AG08396 (cell line): ENCODE measurements at regions not wholly inside any gene's neighbourhood (a gene's known extent, or its start where the extent isn't known, plus 50 kb on each side); places are given as distances from the start of the nearest gene placed in this dataset.

ENCODE experiments used
- DNase-seq: peaks from one replicate; pipeline ENCODE4 v3.0.0; 2012; ENCODE audit warnings: low spot score, mixed read lengths

GRCh38 chr11:92762121-92762540 lies 207.3 kb upstream of the MTNR1B start:
- DNase-seq = no peak

GRCh38 chr11:92763336-92763735 lies 206.1 kb upstream of the MTNR1B start:
- no peak for DNase-seq

GRCh38 chr11:92764128-92764527 lies 205.3 kb upstream of the MTNR1B start:
- no peak for DNase-seq

GRCh38 chr11:92765082-92765840 lies 204.2 kb upstream of the MTNR1B start:
- DNase-seq = no peak

- DNase-seq = no peak
These were observed 203.5 kb upstream of the MTNR1B start for GRCh38 chr11:92765965-92766371.

DNA sequence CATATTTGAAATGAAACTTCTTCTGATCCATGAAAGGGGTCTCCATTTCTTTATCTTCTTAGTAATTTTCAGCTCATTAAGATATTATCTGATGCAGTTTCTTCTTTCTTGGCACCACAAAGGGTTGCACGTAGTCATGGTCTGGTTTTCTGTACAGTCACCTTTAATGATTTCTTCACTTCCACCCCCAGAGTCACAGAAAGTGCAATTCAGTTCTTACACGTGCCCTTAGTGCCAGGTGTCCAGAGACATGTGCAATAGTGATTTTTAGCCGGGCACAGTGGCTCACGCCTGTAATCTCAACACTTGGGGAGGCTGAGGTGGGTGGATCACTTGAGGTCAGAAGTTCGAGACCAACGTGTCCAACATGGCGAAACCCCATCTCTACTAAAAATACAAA lies 202.8 kb upstream of the MTNR1B start:
- DNase-seq = no peak

GRCh38 chr11:92767416-92767815 lies 202.0 kb upstream of the MTNR1B start:
- no peak for DNase-seq

GRCh38 chr11:92768121-92768840 lies 201.2 kb upstream of the MTNR1B start:
- no peak for DNase-seq

DNA sequence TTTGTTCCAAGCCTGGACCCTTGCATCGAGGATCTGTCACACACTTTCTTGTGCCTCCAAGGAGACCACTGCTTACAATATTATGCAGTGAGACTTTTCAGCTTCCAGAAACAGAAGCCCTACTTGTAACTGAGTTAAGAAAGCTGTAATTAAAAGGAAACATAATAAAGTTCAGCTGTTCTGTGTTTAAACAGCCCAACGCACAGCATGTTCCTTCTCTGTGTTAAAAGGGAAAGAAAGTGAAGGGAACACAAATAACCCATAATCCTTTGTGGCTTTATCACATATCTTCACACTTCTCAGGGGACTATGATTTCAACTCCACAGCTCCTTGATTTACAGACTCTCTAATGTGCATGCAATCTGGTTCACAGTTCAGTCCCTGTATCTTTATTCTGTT lies 200.3 kb upstream of the MTNR1B start:
- no peak for DNase-seq

DNA sequence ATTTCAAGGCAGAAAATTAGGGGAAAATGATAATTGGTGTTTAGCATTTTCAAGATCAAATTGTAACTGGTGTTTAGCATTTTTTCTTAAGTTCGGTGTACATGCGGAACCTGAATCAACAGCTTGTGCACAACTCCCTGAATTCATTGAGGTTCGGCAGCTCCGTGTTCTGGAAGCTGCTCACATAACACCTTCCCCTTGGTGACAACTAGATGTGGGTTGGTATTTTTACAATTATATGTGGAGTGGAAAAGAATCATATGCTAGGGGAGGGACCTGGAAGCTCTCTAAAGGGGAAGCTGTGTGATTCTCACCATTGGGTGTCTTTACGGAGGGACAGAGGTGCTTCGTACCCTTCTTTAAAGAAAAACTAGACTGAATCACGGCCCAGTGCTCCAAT lies 199.0 kb upstream of the MTNR1B start:
- DNase-seq = no peak

DNA sequence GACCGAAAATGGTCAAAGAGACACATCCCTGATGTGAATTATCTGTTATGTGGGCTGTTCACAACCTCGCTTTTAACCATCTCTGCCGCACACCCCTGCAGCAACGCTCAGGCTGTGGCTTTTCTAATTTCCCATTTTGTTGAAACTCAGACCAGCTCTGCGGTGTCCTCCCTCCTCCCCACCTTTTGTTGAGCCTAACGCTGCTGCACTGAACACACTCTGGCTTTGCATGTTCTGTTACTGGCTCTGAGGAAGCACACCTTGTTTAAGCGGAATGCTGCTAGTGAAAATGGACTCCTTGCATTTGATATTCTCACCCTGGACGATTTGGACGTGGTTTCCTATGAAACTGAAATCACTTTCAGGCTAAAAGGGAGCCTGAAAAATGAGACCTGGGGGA lies 198.5 kb upstream of the MTNR1B start:
- DNase-seq = no peak

- no peak for DNase-seq
These were observed 197.8 kb upstream of the MTNR1B start for GRCh38 chr11:92771701-92772100.

DNA sequence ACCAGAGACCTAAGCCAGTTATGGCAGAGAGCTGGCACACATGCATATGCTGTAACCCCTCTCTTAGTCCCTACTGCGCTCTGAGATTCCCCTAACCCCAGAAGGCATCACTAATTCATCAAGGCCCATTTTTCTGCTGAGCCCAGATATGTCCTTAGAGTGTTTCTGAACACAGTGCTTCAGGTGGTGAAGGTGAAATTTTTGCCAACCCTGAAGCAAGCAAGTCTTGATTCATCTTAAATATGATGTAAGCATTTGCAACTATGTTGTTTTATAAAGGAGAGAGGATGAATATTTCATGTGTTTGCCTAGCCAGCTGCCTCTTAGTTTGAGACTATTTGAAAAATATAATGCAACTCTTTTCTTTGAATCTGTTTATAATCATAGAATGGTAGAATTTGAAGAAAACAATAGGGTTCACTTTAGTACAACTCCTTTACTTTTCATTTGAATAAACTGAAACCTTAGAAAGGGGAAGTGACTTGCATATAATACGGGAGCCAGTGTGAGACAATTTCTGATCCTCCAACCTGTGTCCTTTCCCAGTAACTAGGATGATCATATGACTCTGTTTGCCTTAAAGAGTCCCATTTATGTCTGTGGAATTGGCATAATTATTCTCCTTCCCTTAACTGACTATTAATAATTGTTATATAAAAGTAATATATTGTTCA lies 194.3 kb upstream of the MTNR1B start:
- no peak for DNase-seq

DNA sequence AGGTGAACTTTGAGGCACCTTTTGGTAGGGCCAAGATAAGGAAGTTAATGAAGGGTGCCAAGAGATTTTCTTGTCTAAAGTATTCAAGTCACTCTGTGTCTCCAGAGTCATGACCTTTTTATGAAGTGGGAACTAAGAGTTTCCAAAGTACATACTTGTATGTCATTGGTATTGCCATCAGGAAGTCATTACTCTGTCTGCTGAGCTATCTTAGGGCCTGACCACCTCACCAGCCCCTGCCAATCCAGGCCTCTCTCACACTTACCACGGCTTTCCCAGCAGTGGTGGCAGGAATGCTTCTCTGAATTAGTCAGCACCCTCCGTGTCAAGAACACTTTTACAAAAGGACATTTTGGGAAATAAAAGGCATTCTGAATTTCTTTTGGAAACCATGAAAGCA lies 192.8 kb upstream of the MTNR1B start:
- DNase-seq = no peak

- DNase-seq = no peak
These were observed 189.7 kb upstream of the MTNR1B start for GRCh38 chr11:92779746-92780145.

DNA sequence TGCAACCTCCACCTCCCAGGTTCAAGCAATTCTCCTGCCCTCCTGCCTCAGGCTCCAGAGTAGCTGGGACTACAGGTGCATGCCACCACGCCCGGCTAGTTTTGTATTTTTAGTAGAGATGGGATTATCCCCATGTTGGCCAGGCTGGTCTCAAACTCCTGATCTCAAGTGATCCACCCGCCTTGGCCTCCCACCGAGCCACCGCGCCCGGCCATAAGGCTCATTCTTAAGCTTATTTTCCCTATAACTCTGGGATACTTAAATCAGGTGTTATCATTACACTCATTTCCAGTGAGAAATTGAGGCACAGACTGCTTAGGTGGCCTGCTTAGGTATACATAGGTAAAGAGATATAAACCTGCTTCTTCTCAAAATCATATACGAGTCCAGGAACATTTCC lies 188.3 kb upstream of the MTNR1B start:
- DNase-seq = no peak

GRCh38 chr11:92782806-92783205 lies 186.6 kb upstream of the MTNR1B start:
- no peak for DNase-seq

DNA sequence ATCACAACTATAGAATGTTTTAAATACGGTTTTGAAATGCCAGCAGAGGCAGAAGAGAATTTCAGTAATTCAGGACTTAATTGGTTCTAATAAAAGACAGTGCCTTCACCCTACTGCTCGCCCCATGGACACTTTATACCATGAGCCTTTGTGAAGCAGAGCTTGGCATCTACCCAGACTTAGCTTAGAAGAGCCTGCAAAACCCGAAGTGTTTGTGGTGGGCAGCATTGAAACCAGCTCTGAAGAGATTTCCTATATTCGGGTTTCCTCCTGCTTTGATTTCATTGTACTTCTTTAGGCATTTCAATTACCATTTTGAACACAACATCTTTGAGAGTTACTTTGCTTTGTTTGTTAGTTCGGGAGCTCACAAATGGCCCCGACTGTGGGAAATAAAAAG lies 185.1 kb upstream of the MTNR1B start:
- DNase-seq = no peak

GRCh38 chr11:92787638-92788037 lies 181.8 kb upstream of the MTNR1B start:
- DNase-seq = no peak

- DNase-seq = no peak
These were observed 179.7 kb upstream of the MTNR1B start for GRCh38 chr11:92789761-92790160.

GRCh38 chr11:92790366-92790765 lies 179.1 kb upstream of the MTNR1B start:
- DNase-seq = no peak

GRCh38 chr11:92790926-92791616 lies 178.4 kb upstream of the MTNR1B start:
- no peak for DNase-seq

- DNase-seq = no peak
These were observed 177.6 kb upstream of the MTNR1B start for GRCh38 chr11:92791886-92792285.
